HT1080 (cell line): ENCODE measurements at regions not wholly inside any gene's neighbourhood (a gene's known extent, or its start where the extent isn't known, plus 50 kb on each side); places are given as distances from the start of the nearest gene placed in this dataset.

Source experiments
- DNase-seq: peaks from one replicate; pipeline ENCODE4 v3.0.0-alpha.2; 2015; ENCODE audit warnings: low read depth

GRCh38 chr3:109532257-109533216 is 195.2 kb upstream of the DPPA4 start:
- peak; percentile 80 for DNase-seq

- no peak for DNase-seq
These were observed 208.4 kb upstream of the DPPA4 start for GRCh38 chr3:109545746-109546145.

- DNase-seq, result peak; percentile 77
These were observed 211.0 kb upstream of the DPPA4 start for GRCh38 chr3:109548192-109548938.

- DNase-seq, result peak; percentile 25
These were observed 216.4 kb upstream of the DPPA4 start for GRCh38 chr3:109553591-109554371.

GRCh38 chr3:109559389-109559788 is 222.0 kb upstream of the DPPA4 start:
- peak; percentile 62 for DNase-seq

- peak; percentile 40 for DNase-seq
These were observed 225.8 kb upstream of the DPPA4 start for GRCh38 chr3:109563149-109563548.

- no peak for DNase-seq
These were observed 231.9 kb upstream of the DPPA4 start for GRCh38 chr3:109569135-109569846.

- no peak for DNase-seq
These were observed 233.1 kb upstream of the DPPA4 start for GRCh38 chr3:109570408-109570807.

GRCh38 chr3:109572301-109572700 is 235.0 kb upstream of the DPPA4 start:
- no peak for DNase-seq

- DNase-seq, result no peak
These were observed 259.6 kb upstream of the DPPA4 start for GRCh38 chr3:109596991-109597390.

- DNase-seq, result no peak
These were observed 260.1 kb upstream of the DPPA4 start for GRCh38 chr3:109597444-109597843.

GRCh38 chr3:109607897-109608296 is 270.6 kb upstream of the DPPA4 start:
- DNase-seq, result no peak

GRCh38 chr3:109608574-109608973 is 271.2 kb upstream of the DPPA4 start:
- DNase-seq, result no peak

- DNase-seq, result no peak
These were observed 281.5 kb upstream of the DPPA4 start for GRCh38 chr3:109618766-109619378.

- no peak for DNase-seq
These were observed 294.6 kb upstream of the DPPA4 start for GRCh38 chr3:109631897-109632296.

- peak; percentile 36 for DNase-seq
These were observed 302.9 kb upstream of the DPPA4 start for GRCh38 chr3:109640146-109640652.

GRCh38 chr3:109642025-109642424 is 304.7 kb upstream of the DPPA4 start:
- no peak for DNase-seq

GRCh38 chr3:109643590-109643989 is 306.2 kb upstream of the DPPA4 start:
- peak; percentile 93 for DNase-seq

GRCh38 chr3:109644332-109644731 is 307.0 kb upstream of the DPPA4 start:
- no peak for DNase-seq

- no peak for DNase-seq
These were observed 307.4 kb upstream of the DPPA4 start for GRCh38 chr3:109644746-109645145.
